GM21786 (cell line): ENCODE measurements at regions not wholly inside any gene's neighbourhood (a gene's known extent, or its start where the extent isn't known, plus 50 kb on each side); places are given as distances from the start of the nearest gene placed in this dataset.
"Not testable (repeated sequence)": the region's sequence is repeated elsewhere in the genome, so short reads cannot be mapped to it uniquely, and the experiment has no call there.

ENCODE experiments used
- ATAC-seq: cut with Tn5 transposase; IDR thresholded peaks from one replicate; pipeline ENCODE4 v1.9.1; 2021; ENCODE audit not compliant: unreplicated experiment

DNA sequence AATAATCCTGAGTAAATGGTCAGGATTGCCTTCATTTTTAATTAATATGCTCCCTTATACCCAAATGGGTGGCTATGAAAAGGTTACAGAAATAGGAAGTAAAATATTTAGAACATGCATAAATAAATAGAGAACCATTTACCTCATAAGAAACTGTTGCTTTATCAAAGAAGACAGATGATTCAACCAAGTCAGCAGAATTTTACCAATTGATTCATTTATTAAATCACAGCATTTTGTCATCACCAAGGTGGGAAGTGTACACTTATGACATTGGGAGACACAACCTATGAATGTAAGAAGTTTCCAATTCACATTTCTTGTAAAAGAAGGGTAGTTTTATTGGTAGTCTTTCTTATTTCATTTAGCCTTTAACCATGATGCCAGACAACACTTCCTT is 870.3 kb upstream of the CHORDC1 start:
- ATAC-seq = no peak

DNA sequence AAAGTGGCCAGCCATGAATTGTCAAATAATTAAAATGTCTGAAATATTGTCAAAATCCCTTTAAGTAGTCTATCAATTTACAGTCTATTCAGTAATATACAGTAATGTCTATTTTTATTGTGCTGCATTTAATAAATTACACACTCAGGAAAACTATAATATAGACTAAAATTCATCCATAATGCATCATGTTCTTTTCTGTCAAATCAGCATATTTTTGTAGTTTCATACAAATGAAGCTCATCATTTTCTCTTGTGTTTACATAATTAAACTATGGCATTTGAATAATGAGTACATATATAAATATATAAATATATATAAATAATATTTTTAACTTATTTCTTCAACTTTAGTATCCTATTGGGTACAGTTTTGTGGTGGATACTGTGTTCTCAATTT is 868.7 kb upstream of the CHORDC1 start:
- ATAC-seq = no peak

DNA sequence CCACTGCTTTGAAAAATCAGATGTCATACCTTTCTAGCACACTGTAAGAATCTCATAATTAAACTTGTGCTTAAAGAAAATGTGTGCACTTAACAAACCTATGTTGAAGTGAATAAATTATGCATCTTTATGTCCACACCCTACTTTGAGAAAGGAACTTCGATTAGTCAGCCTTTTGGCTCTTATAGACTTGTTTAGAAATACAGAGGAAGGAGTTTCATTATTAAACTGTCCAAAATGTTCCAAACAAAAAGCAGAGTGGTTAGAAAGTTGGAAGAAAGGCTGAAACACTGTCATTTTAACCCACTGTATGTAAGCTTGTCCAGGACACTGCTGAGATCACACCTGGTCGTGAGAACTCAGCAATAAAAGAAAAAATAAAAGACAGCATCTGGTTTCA is 863.2 kb upstream of the CHORDC1 start:
- ATAC-seq = no peak

DNA sequence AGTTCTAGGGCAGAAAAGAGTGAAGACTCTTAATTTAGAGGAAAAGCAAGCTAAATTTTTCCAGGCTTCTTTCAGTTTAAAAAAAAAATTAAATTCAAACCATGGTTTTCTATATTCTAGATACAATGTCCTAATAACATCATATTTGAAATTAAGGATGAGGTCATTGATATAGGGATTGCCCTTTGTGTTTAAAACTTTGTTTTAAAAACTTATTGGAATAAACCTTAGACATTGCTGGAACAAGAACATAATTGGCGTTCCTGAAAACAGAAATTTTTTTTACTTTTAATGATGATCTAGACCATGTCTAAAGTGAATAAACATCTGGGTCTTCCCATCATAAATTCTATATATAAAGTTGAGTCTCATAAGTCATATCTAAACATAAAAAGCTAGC is 859.4 kb upstream of the CHORDC1 start:
- no peak for ATAC-seq

DNA sequence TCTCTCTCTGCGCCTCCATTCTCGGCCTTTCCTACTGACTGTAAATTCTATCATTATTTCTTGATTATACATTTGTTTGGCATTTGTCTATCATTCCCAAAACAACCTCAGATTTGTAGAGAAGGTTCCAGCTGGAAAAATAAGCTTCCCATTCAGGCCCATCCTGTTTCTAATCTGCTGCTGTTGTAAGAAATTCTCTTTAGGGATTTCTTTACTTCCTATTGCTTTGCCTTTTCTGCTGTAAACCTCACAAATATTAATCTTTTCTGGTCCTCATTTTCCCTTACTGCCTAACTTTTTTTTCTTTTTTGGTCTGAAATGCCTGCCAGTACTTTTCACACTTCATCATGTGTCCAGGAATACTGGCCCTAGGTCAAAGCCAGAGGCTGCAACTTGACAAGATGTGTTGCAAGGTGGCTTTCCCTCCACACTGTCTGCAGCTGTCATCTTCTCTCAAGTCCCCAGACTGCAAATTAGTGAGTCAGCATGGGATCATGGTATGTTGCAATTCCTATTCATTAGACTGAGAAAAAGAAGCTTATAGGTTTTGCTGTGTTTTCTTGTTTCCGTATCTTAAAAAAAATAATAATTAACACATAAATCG is 858.7 kb upstream of the CHORDC1 start:
- no peak for ATAC-seq

DNA sequence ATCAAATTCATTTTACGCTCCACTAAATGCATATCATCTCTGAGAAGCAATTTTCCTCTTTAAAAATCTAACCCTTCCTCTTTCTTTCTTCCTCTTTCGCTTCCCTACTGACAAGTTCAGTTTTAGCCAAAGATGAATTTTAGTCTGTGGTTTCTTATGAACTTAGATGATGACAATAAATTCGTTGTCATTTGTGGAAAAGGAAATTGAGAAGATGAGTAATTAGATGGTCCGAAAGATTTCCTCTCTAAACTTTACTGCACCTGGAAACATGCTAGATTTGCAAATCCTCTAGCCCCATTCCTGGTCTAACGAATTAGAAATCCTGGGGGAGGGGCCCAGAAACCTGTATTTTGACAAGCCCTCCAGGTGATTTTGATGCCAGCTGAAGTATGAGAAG is 855.4 kb upstream of the CHORDC1 start:
- no peak for ATAC-seq

DNA sequence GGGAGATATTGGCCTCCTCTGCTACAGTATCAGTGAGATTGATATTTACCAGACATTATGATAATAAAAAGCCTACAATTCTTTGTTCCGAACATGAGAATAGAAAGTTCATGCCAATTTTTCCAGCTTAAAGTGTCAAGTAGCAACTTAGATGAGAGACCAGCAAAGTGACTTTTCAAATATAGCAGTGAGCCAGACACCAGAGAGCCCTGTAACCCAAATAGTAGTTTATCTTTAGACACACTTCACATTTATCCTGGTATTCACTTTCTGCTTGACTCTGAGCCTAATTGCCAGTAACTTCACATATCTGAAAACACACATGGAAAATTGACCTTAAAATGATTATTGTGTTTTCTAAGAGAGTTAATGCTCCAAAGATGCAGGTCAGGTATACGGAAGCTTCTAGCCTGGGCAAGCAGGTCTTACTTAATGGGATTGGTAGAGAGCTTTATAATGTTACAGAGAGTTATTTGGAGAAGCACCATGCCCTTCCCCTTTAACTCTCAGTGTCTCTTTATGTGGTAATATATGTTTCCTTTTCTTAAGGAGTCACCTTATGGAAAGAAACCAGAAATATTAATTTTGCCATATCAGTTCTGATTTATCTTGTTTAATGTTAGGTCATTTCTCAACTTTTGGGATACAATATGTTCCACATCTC is 852.3 kb upstream of the CHORDC1 start:
- no peak for ATAC-seq

DNA sequence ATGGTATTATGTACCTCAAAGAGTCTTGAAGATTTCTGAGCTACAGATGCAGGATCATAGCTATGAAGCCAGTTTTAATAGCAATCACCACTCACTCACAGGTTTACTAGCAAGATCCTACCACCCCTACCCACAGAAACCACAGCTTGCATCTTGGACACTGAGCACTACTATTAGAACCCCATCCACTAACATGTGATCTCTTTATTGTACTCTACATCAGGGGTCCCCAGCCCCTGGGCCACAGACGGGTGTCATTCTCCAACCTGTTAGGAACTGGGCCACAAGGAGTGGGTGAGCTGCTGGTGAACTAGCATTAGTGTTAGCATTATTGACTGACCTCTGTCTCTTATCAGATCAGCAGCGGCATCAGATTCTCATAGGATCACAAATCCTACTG is 844.8 kb upstream of the CHORDC1 start:
- no peak for ATAC-seq

DNA sequence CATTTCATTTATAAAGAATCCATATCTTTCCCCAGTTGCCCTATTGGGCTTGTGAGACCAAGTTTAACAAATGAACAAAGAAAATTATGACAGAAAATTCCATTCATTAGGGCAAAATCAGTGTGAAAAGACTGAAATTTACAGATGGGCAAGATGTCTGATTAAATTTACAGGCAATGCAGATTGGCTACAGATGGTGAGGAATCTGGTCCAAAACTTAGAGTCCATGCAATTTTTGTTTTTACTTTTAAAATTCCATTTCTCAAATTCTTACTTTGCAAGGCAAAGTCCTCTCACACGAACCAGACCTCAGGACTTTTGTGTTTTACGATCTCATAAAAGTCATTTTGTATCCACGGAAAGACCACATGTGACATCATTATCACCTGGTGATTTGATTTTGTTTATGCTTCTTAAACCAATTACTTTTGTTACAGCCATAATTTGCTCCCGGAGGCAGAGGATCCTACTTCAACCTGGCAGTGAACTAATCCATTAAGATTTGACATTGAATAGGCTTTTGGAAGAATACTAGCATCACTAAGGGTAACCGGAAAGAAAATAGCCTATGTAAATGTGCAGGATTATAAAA is 843.7 kb upstream of the CHORDC1 start:
- ATAC-seq = no peak

DNA sequence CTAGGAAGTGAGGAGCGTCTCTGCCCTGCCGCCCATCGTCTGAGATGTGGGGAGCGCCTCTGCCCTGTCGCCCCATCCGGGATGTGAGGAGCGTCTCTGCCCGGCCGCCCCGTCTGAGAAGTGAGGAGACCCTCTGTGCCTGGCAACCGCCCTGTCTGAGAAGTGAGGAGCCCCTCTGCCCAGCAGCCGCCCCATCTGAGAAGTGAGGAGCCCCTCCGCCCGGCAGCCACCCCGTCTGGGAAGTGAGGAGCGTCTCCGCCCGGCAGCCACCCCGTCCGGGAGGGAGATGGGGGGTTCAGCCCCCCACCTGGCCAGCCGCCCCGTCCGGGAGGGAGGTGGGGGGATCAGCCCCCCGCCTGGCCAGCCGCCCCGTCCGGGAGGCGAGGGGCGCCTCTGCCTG is 840.5 kb upstream of the CHORDC1 start:
- not testable (repeated sequence) for ATAC-seq

DNA sequence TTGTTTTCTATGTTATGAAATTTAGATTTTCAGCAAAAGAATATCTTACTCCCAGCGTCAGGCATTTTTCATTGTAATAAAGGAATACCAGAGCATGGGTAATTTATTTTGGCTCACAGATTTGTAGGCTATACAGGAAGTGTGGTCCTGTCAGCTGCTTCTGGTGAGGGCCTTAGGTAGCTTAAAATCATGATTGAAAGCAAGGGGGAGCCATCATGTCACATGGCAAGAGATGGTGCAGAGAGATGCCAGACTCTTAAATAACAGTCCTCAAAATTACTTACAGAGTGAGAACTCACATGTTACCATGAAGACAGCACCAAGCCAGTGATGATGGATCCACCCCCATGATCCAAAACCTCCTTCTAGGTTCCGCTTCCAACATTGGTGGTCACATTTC is 825.0 kb upstream of the CHORDC1 start:
- ATAC-seq = no peak

DNA sequence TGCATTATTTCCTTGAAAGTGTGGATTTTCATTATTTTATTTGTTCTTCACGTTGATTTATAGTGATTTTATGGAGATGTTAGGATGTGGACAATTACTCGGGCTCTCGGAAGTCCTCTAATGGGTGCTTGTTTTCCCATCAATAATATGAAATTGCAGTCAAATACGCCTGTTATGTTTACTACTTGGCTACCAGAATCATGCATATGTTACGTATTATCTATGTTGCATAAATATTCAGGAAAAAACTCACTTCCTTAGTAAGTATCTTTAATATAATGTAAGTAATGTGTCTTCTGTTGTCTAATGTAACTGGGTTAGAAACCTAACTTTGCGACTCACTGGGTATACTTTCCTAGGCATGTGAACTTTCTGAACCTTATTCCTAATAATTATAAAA is 823.4 kb upstream of the CHORDC1 start:
- no peak for ATAC-seq

DNA sequence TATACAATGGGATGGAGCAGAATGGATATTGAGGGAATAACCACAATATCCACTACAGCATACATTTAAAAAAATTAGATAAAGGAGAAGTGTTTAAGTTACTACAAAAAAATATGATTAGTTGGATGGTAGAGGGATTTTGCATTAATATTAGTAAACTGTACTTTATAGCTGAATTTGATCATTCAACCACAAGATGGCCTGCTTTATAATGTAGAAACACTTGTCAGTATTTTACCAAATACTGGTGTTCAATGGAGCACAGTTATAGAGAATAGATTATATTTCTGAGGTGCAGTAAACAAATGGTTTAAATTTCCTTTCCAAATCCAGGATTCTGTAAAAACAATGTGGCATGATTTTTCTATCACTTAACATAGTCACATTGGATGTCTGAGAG is 818.8 kb upstream of the CHORDC1 start:
- no peak for ATAC-seq

DNA sequence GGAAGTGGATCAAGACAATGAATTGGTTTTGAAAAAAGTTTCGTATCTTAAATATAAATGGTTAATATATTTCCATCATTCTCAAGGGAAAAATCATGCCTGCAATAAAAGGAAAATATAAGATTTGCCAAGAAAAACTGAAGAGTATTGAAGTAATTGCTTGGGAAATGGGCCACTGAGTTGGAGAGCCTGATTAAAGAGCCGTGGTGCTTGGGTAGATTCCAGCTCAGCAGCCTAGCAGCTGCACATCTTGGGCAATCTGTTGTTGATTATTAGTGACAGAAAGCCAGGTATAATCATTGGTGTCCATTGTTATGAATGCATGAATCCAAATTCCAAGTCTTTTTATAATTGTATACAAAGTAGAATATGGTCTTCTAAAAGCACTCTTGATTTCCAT is 800.9 kb upstream of the CHORDC1 start:
- no peak for ATAC-seq

DNA sequence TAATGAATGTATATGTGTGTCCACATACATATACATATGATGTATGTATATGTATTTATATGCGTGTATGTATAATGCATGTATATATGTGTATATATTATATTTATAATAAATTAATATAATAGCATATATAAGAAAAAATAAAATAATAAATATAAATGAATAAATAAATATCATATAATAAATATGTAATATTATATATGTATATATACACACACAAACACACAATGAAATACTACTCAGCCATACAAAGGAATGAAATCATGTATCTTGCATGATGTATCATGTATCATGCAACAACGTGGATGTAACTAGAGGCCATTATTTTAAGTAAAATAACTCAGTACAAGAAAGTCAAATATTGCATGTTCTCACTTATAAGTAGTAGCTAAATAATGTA is 788.7 kb upstream of the CHORDC1 start:
- no peak for ATAC-seq

DNA sequence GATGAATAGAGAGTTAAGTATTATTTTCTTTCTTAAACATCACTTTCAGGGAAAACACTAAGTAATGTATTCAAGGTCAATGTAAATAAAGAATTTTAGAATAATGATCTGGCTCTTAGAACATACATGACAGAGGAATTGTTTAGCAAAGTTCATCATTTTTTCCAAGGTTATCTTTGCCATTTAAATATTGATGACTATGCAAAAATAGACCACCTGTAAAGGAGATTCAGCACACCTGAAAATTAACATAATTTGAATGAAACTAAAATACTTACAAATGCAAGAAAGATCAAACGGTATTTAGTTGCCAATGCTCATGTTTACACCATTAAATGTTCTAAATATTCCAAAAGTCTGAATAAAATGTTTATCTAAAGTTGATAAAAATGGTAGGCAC is 782.6 kb upstream of the CHORDC1 start:
- no peak for ATAC-seq

DNA sequence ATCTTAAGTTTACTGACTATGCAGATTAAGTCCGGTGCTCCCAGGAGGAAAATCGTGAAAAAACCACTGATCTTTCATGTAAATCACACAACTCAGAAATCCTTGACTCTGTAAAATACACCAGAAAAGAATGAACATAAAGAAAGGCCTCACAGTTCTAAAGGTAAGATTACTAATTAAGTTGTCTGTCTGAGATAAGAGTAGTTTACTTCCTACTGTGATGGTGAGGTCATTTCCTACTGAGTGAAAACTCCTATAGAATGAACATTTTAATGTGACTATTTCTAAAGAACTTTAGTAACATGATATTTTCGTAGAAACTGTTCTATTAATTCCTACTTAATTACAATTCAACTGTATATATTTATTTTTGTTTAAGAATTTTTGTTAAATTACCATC is 774.4 kb upstream of the CHORDC1 start:
- no peak for ATAC-seq

DNA sequence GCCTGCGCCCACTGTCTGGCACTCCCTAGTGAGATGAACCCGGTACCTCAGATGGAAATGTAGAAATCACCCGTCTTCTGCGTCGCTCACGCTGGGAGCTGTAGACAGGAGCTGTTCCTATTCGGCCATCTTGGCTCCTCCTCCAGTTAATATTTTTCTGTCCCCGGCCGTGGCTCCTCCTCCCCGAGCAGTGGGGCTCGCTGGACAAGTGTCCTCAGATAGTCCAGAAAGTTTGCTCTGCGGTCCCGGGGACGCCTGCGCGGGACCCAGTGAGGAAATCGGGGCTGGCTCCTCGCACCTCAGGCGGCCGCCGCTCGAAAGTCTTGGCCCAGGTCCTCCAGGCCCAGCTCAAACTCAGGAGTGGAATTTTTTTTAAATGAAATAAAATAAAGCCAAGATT is 749.3 kb upstream of the CHORDC1 start:
- ATAC-seq = not testable (repeated sequence)

DNA sequence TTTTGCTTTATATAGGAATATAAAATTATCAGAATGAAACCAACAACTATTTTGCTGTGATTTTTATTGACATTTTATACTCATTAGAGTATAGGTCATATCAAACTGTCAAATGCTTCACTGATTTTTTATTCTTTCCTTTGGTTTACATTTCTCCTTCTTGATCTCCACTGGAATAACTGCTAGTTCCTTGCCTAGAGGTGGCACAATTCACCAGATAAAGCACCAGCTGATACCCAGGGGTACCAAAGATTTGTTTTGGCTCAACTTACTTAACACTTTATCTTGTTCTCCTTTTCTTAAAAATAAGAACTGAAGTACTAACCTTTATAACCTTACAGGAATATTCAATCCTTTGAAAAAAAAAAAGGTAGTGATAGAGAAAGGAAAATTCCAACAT is 725.1 kb upstream of the CHORDC1 start:
- ATAC-seq = no peak

DNA sequence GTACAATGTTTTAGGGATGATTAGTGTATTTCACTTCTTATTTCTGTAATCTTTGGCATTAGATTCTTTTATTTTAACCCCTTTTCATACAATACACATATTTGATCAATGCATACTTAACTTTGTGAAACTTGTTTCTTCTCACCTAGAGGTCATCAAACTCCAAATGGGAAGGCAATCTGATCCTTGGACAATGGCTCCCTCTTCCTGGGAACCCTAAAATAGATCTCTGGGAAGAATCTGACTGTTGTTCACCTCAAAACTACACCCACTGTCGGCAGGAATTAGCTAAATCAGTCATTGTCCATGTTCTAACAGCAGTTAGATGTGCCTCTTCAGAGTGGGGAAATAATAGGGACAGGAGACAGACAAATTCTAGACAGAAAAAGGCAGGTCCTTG is 707.4 kb upstream of the CHORDC1 start:
- no peak for ATAC-seq

DNA sequence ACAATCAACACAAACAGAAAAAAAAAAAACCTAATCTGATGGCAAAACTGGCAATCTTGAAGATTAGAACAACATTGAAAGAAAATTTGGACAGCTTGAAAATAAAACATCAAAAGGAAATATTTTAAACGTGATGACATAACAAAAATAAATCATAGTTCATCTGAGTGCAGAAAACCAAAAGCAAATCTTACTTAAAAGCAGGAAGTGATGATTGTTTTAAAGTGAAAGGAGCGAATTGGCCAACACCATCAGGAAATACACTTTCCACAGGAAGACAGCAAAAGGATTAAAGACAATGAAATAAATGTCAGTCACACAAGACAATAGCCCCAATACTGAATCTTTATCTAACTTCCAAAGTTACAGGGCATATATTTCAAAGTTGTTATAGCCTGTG is 696.5 kb upstream of the CHORDC1 start:
- no peak for ATAC-seq

DNA sequence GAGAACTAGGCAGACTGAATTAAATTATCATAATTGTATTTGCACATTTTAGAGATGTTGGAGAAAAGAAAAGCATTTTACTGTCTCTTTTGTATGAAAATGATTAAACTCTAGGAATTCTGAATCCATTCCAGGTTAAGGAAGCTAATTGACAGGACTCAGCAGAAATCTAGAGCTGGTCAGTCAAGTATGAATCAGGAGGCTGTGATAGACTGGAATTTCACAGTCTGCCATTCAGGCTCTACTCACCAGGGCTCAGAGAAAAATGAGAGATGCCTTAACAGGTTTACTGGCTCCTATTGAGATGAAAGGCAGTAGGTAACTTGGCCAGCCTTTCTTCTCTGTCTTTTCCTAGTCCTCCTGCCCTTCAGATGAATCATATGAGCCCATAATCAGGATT is 693.9 kb upstream of the CHORDC1 start:
- ATAC-seq = no peak

DNA sequence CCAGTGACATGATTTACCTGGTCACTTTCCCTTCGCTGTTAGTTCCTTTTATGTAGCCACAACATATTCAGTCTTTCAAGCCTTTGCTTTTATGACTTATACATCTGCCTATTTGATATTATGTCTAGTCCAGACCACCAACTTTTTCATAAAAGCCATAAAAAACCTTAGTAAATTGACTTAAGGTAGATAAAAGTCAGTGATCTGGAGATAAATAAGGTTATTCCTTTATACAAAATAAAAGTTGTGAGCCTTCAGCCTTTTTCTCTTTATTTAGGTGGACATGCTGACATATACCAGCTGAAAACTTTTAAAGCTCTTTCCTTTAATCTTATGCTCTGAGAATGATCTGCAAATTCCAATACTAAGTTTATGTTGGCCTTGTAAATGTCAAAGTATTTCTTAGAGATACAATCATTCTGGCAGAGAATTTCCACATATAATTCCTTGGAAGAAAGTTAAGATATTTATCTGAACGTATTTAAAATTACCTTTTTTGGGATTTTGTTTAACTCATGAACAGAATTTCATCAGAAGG is 690.4 kb upstream of the CHORDC1 start:
- no peak for ATAC-seq
